ENCODE measurements at regions not wholly inside any gene's neighbourhood (a gene's known extent, or its start where the extent isn't known, plus 50 kb on each side); places are given as distances from the start of the nearest gene placed in this dataset.

DNA sequence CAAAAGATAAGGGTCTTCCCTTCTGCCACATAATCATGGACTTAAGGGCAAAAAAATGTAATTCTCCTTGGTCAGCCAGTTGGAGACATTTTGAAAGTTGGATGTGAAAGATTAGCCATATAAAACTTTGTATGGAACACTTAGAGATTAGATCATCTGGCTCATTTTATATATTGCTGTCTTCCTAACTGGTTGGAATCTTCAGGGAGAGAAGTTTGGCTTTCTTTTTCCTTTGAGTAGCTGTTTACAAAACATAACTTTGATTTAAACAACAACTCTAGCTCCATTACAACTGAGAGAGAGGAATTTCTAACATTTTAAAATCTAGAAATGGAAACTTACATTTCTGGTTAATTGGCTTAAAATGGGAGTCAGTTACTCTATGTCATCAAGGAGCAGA is 132.7 kb downstream of the RDH14 start:
- H3K4me1 ChIP-seq (replicated peaks in 1 of 2): no peaks in the 10 kb centered on the region
- no peak overlapping the region for H3K4me3 ChIP-seq
- H3K27me3 ChIP-seq: no peaks in the 10 kb centered on the region
- no peaks in the 10 kb centered on the region for H3K36me3 ChIP-seq (replicated peaks in 1 of 2)
- intact Hi-C loops (cut with DNase I): no loop called here
- no peak overlapping the region for H3K27ac ChIP-seq
- DNase-seq: no peak
- no peaks in the 10 kb centered on the region for H3K9me3 ChIP-seq (replicated peaks in 1 of 3)
- TF ChIP-seq CTCF (IDR thresholded peaks at IDR 0.05) (no peak), POLR2A (IDR thresholded peaks at IDR 0.05) (no peak)

DNA sequence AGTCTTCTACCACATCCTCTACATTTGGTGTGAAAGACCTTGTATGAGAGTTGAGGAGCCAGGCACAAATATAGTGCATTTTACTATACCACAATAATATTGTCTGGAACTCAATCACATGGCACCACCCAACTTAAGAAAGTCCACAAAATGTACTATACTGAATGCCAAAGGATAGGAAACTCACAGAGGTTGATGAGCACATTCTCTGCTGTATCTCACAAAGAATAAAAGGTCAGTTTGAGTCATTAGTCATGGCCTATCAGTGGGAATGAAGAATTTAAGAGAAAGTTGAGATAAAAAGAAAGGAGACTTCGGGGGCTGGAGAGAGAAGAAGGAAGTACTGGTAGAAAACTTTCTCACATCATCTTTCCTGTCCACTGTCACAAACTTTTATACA is 134.3 kb downstream of the RDH14 start:
- 33 to 50% (median 45%) methylated on average over 1 of the region's 1 CpG for WGBS, 4 donors
- Histone ChIP-seq H3K27me3 (no peaks in the 10 kb centered on the region), H3K36me3 (replicated peaks in 1 of 2) (no peaks in the 10 kb centered on the region), H3K4me3 (no peak overlapping the region), H3K27ac (no peak overlapping the region), H3K4me1 (replicated peaks in 1 of 2) (no peaks in the 10 kb centered on the region), H3K9me3 (replicated peaks in 1 of 3) (no peaks in the 10 kb centered on the region)
- no peak for DNase-seq
- TF ChIP-seq CTCF (IDR thresholded peaks at IDR 0.05): no peak
- no peak for TF ChIP-seq POLR2A (IDR thresholded peaks at IDR 0.05)
- intact Hi-C loops (cut with DNase I): no loop called here

DNA sequence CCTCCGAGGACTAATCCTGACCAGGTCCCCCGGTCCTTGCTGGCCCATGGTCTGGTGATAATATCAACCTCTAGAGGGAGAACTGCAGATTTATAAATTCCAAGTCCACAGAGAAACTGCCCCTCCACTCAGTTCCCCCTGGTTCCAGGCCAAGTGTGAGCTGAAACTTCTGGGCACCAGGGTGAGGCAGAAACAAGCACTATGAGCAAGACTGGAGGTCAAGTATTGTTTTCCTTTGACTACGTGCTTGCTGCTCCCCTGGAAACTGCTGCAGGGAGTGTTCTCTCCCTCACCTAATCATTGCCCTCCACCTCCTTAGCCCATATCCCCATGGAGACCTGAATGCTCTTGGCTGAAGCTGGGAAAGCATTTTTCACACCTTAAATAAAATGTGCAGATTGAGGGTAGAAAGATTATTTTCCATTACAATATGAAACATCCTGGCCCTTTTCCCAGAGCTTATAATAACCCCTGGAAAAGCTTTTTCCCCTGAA is 135.2 kb downstream of the RDH14 start:
- WGBS, 4 donors: 64 to 70% (median 69%) methylated on average over 3 of the region's 3 CpGs
- intact Hi-C loops (cut with DNase I): no loop called here
- no peak for DNase-seq
- H3K9me3 ChIP-seq (replicated peaks in 1 of 3): no peaks in the 10 kb centered on the region
- no peaks in the 10 kb centered on the region for H3K4me1 ChIP-seq (replicated peaks in 1 of 2)
- no peak for TF ChIP-seq POLR2A (IDR thresholded peaks at IDR 0.05)
- no peak overlapping the region for H3K27ac ChIP-seq
- H3K4me3 ChIP-seq: no peak overlapping the region
- H3K27me3 ChIP-seq: no peaks in the 10 kb centered on the region
- no peaks in the 10 kb centered on the region for H3K36me3 ChIP-seq (replicated peaks in 1 of 2)

DNA sequence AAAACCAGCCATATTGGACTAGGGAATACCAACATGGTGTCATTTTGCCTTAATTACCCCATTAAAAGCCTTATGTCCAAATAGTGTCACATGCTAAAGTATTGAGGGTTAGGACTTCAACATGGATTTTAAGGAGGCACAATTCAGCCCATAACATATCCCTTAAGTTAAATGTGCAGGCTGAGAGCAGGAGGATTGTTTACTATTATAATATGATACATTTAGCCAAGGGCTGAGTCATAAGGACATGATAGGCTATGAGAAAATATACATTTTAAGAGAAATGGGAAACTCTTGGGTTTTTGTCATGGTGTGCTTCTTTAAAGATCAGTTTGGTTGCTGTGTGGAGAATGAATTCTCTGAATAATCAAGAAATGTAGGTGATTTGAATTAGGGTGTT is 136.8 kb downstream of the RDH14 start:
- Histone ChIP-seq H3K27me3 (no peaks in the 10 kb centered on the region), H3K36me3 (replicated peaks in 1 of 2) (no peaks in the 10 kb centered on the region), H3K27ac (no peak overlapping the region), H3K9me3 (replicated peaks in 1 of 3) (no peaks in the 10 kb centered on the region), H3K4me1 (replicated peaks in 1 of 2) (no peaks in the 10 kb centered on the region), H3K4me3 (no peak overlapping the region)
- no peak for DNase-seq
- intact Hi-C loops (cut with DNase I): no loop called here
- no peak for TF ChIP-seq CTCF (IDR thresholded peaks at IDR 0.05)
- TF ChIP-seq POLR2A (IDR thresholded peaks at IDR 0.05): no peak

DNA sequence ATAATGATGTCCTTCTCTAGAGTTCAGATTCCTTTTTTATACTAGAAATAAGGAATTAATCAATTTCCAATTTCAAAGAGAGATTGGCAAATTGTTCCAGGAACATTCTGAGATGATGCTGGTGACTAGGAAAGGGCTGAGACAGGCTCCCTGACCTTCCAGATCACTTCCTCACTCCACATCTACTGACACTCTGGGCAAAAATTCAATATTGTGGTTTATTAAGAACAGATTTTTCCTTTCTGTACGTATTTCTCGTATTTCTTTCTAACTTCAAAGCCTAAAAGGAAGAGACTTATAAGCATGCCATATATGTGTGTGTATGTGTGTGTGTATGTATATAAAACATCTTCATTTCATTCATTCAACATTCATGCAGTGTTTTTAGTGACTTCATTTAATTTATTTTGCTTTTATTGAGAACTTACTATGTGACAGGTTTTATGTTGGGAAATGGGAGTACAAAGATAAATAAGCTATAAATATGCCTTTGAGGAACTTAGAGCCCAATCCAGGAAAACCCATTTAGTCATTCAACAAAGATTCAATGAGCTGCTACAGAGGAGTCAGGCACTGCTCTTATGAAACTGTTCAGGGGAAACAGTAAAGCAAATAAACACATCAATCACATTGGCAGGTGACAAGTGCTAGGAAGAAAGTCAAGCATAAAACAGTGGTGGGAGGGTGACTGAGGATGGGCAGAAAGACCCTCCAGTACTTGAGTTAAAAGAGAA is 137.9 kb downstream of the RDH14 start:
- intact Hi-C loops (cut with DNase I): no loop called here
- Histone ChIP-seq H3K27me3 (no peaks in the 10 kb centered on the region), H3K4me3 (no peak overlapping the region), H3K36me3 (replicated peaks in 1 of 2) (no peaks in the 10 kb centered on the region), H3K9me3 (replicated peaks in 1 of 3) (no peaks in the 10 kb centered on the region), H3K27ac (no peak overlapping the region), H3K4me1 (replicated peaks in 1 of 2) (no peaks in the 10 kb centered on the region)
- 48 to 70% (median 64%) methylated on average over 2 of the region's 2 CpGs for WGBS, 4 donors
- no peak for DNase-seq
- TF ChIP-seq POLR2A (IDR thresholded peaks at IDR 0.05) (no peak), CTCF (IDR thresholded peaks at IDR 0.05) (no peak)
